B cell (primary cell): ENCODE measurements at regions not wholly inside any gene's neighbourhood (a gene's known extent, or its start where the extent isn't known, plus 50 kb on each side); places are given as distances from the start of the nearest gene placed in this dataset.
"Not testable (repeated sequence)": the region's sequence is repeated elsewhere in the genome, so short reads cannot be mapped to it uniquely, and the experiment has no call there.

Source experiments
- EZH2 ChIP-seq: IDR thresholded peaks from 2 replicates; pipeline ENCODE4 v1.6.1; 2012; ENCODE audit warnings: borderline replicate concordance, low read depth, mild to moderate bottlenecking, moderate library complexity, low read length; ENCODE audit not compliant: insufficient read depth, poor library complexity, severe bottlenecking
- TF ChIP-seq, protein P1 (sequence below): fragments of 200-600 bp; IDR thresholded peaks from one replicate; pipeline ENCODE4 v1.8.0; 2022; ENCODE audit warnings: antibody characterized with exemption, mild to moderate bottlenecking

DNA sequence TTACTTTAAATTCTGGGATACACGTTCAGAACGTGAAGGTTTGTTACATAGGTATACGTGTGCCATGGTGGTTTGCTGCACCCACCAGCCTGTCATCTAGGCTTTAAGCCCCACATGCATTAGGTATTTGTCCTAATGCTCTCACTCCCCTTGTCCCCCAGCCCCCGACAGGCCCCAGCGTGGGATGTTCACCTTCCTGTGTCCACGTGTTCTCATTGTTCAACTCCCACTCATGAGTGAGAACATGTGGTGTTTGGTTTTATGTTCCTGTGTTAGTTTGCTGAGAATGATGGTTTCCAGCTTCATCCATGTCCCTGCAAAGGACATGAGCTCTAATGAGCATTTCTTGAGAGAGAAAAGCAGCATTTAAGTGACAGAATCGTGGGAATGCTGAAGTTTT, 726.6 kb downstream of the TDRD15 start:
- TF ChIP-seq, protein P1, sequence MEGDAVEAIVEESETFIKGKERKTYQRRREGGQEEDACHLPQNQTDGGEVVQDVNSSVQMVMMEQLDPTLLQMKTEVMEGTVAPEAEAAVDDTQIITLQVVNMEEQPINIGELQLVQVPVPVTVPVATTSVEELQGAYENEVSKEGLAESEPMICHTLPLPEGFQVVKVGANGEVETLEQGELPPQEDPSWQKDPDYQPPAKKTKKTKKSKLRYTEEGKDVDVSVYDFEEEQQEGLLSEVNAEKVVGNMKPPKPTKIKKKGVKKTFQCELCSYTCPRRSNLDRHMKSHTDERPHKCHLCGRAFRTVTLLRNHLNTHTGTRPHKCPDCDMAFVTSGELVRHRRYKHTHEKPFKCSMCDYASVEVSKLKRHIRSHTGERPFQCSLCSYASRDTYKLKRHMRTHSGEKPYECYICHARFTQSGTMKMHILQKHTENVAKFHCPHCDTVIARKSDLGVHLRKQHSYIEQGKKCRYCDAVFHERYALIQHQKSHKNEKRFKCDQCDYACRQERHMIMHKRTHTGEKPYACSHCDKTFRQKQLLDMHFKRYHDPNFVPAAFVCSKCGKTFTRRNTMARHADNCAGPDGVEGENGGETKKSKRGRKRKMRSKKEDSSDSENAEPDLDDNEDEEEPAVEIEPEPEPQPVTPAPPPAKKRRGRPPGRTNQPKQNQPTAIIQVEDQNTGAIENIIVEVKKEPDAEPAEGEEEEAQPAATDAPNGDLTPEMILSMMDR, result not testable (repeated sequence)
- TF ChIP-seq EZH2, result not testable (repeated sequence)
